Lower lobe of right lung (tissue), 2 donors: ENCODE measurements at regions not wholly inside any gene's neighbourhood (a gene's known extent, or its start where the extent isn't known, plus 50 kb on each side); places are given as distances from the start of the nearest gene placed in this dataset.

Experiments
- ATAC-seq, 2 donors: fragments of 200-7000 bp; cut with Tn5 transposase; one replicate each; pipeline ENCODE4 v1.9.1; 2020 to 2022; ENCODE audit warnings: mild to moderate bottlenecking in 2 of 2, moderate library complexity in 2 of 2
- DNase-seq: peaks from one replicate; pipeline ENCODE4 v3.0.0-alpha.2; 2020
- H3K27ac ChIP-seq: fragments of 200-600 bp; one replicate; pipeline ENCODE4 v1.8.0; 2022
- H3K27me3 ChIP-seq: fragments of 200-600 bp; one replicate; pipeline ENCODE4 v1.8.0; 2022; ENCODE audit warnings: low read depth
- H3K36me3 ChIP-seq: fragments of 200-600 bp; one replicate; pipeline ENCODE4 v1.8.0; 2022; ENCODE audit warnings: mild to moderate bottlenecking
- H3K4me1 ChIP-seq: fragments of 200-600 bp; one replicate; pipeline ENCODE4 v1.8.0; 2022
- H3K4me3 ChIP-seq: fragments of 200-600 bp; one replicate; pipeline ENCODE4 v1.8.0; 2022; ENCODE audit warnings: mild to moderate bottlenecking
- H3K9me3 ChIP-seq: fragments of 200-600 bp; one replicate; pipeline ENCODE4 v1.8.0; 2022
- intact Hi-C: fragments of 100-400 bp; cut with DNase I; formaldehyde crosslinking; loops from one replicate; pipeline ENCODE4 v1.11.0; 2022
- TF ChIP-seq, protein P1 (sequence below): fragments of 200-600 bp; IDR thresholded peaks from one replicate; pipeline ENCODE4 v1.8.0; 2022; ENCODE audit warnings: antibody characterized with exemption, mild to moderate bottlenecking
- donor health status: DM: no; HTN: yes; CAD: no; lungs with severe emphysema.

DNA sequence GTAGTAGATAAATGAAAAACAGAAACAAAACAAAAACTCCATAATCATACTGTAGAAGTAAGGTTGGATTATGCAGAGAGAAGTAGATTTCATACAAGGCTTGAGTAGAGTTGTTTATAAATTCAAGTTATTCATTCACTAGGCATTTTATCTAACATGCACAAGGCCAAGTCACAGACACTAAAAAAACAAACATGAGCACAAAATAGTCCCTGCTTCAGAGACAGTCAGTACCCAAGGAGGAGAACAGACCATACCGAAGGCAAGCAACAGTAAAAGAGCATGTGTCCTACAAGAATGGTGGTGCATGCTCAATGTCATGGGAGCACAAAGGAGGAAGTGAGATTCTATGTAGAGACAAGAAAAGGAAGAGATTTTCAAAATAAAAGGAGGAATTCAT, 796.5 kb upstream of the LRRC4C start:
- Histone ChIP-seq H3K9me3 (no peaks in the 10 kb centered on the region), H3K36me3 (no peaks in the 10 kb centered on the region), H3K4me1 (no peaks in the 10 kb centered on the region), H3K27ac (no peak overlapping the region), H3K4me3 (no peak overlapping the region), H3K27me3 (no peaks in the 10 kb centered on the region)
- DNase-seq = no peak
- intact Hi-C loops = no loop called here
- no peak for ATAC-seq
- TF ChIP-seq, protein P1, sequence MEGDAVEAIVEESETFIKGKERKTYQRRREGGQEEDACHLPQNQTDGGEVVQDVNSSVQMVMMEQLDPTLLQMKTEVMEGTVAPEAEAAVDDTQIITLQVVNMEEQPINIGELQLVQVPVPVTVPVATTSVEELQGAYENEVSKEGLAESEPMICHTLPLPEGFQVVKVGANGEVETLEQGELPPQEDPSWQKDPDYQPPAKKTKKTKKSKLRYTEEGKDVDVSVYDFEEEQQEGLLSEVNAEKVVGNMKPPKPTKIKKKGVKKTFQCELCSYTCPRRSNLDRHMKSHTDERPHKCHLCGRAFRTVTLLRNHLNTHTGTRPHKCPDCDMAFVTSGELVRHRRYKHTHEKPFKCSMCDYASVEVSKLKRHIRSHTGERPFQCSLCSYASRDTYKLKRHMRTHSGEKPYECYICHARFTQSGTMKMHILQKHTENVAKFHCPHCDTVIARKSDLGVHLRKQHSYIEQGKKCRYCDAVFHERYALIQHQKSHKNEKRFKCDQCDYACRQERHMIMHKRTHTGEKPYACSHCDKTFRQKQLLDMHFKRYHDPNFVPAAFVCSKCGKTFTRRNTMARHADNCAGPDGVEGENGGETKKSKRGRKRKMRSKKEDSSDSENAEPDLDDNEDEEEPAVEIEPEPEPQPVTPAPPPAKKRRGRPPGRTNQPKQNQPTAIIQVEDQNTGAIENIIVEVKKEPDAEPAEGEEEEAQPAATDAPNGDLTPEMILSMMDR = no peak

DNA sequence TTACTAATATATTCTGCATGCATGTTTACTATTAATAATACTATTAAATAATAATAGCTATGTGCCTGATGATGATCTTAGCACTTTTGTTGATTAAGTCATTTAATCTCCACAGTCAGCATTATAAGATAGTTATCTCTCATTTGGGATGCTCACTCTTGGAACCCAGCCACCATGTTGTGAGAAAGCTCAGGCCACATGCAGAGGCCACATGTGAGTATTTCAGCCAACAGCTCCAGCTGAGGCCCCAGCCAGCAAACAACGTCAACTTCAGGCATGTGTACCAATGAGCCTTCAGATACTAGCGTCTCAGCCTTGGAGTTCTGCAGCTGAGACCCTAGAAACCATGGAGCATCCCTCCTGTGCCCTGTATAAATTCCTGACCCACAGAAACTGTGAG, 798.1 kb upstream of the LRRC4C start:
- intact Hi-C loops = no loop called here
- Histone ChIP-seq H3K4me3 (no peak overlapping the region), H3K9me3 (no peaks in the 10 kb centered on the region), H3K36me3 (no peaks in the 10 kb centered on the region), H3K4me1 (no peaks in the 10 kb centered on the region), H3K27me3 (no peaks in the 10 kb centered on the region), H3K27ac (no peak overlapping the region)
- DNase-seq (no peak), ATAC-seq (no peak)
- TF ChIP-seq, protein P1 = no peak

GRCh38 chr11:42265072-42265471, 805.6 kb upstream of the LRRC4C start:
- ATAC-seq (no peak), DNase-seq (no peak)
- Histone ChIP-seq H3K27ac (no peak overlapping the region), H3K27me3 (no peaks in the 10 kb centered on the region), H3K36me3 (no peaks in the 10 kb centered on the region), H3K4me3 (no peak overlapping the region), H3K4me1 (no peaks in the 10 kb centered on the region), H3K9me3 (no peaks in the 10 kb centered on the region)
- TF ChIP-seq, protein P1 = no peak
- intact Hi-C loops = no loop called here

DNA sequence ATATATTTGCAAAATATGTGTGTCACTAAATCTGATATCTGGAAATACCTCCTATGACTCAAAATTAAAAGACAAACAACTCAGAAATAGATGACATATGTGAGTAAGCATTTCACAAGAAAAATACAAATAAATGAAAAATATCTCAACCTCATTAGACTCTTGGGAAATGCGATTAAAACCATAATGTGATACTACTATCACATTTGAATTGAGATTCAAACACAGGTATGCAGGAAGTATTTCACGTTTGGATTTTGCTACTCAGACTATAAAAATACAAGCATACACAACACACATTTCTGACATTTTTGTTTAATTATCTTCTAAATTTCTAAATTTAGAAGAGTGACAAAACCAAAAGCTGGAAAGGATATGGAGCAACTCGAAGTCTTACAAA, 811.9 kb upstream of the LRRC4C start:
- H3K27ac ChIP-seq = no peak overlapping the region
- DNase-seq (no peak), ATAC-seq (no peak)
- intact Hi-C loops = no loop called here
- H3K36me3 ChIP-seq = no peaks in the 10 kb centered on the region
- peaks cover 5% of the 10 kb centered on the region for H3K9me3 ChIP-seq
- TF ChIP-seq, protein P1 = no peak
- H3K27me3 ChIP-seq = no peaks in the 10 kb centered on the region
- no peak overlapping the region for H3K4me3 ChIP-seq
- no peaks in the 10 kb centered on the region for H3K4me1 ChIP-seq

- H3K27me3 ChIP-seq = no peaks in the 10 kb centered on the region
- H3K4me1 ChIP-seq = no peaks in the 10 kb centered on the region
- no peak overlapping the region for H3K4me3 ChIP-seq
- intact Hi-C loops = no loop called here
- TF ChIP-seq, protein P1 = no peak
- peaks cover 9% of the 10 kb centered on the region for H3K9me3 ChIP-seq
- H3K27ac ChIP-seq = no peak overlapping the region
- no peaks in the 10 kb centered on the region for H3K36me3 ChIP-seq
- DNase-seq (no peak), ATAC-seq (no peak)
Observed at GRCh38 chr11:42273977-42274376, 814.5 kb upstream of the LRRC4C start.

DNA sequence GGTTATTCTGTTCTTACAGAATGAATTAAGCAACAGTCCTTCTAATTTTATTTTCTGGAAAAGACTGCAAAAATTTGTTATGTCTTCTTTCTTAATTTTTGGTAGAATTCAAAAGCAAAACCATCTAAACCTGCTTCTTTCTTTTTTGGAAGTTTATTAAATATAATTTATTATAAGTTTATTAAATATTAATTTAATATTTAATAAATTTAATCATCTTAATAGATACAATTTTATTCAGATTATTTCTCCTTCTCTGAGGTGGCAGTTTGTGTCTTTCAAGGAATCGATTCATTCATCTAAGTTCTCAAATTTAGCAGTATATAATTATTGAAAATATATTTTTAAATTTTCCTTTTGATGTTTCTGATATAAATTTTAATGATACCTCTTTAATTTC, 837.5 kb upstream of the LRRC4C start:
- TF ChIP-seq, protein P1 = no peak

More for the DNA sequence above, 837.5 kb upstream of the LRRC4C start:
- intact Hi-C loops = no loop called here
- no peaks in the 10 kb centered on the region for H3K4me1 ChIP-seq
- DNase-seq (no peak), ATAC-seq (no peak)
- H3K4me3 ChIP-seq = no peak overlapping the region
- H3K36me3 ChIP-seq = no peaks in the 10 kb centered on the region
- H3K9me3 ChIP-seq = no peaks in the 10 kb centered on the region
- H3K27ac ChIP-seq = no peak overlapping the region
- H3K27me3 ChIP-seq = no peaks in the 10 kb centered on the region
